Kidney epithelial cell (primary cell): ENCODE measurements at regions not wholly inside any gene's neighbourhood (a gene's known extent, or its start where the extent isn't known, plus 50 kb on each side); places are given as distances from the start of the nearest gene placed in this dataset.

ENCODE experiments used
- DNase-seq: peaks from one replicate; pipeline ENCODE4 v3.0.0-alpha.2; 2010; ENCODE audit warnings: low read depth
- H3K27me3 ChIP-seq: 2 replicates; pipeline ENCODE4 v1.6.0; 2011; ENCODE audit warnings: low read length; ENCODE audit not compliant: control insufficient read depth, insufficient read depth
- H3K36me3 ChIP-seq: 2 replicates; pipeline ENCODE4 v1.5.1; 2011; ENCODE audit warnings: low read length; ENCODE audit not compliant: control insufficient read depth, insufficient read depth
- H3K4me3 ChIP-seq: 2 replicates; pipeline ENCODE4 v1.5.1; 2011; ENCODE audit warnings: low read depth, mild to moderate bottlenecking, control low read depth, low read length
- CTCF ChIP-seq: IDR thresholded peaks from 2 replicates; pipeline ENCODE4 v1.5.1; 2011; ENCODE audit warnings: mild to moderate bottlenecking, moderate library complexity, low read length, control low read depth, inconsistent platforms; ENCODE audit not compliant: insufficient read depth, poor library complexity, severe bottlenecking

- DNase-seq, result no peak
- Histone ChIP-seq H3K27me3 (no peaks in the 10 kb centered on the region), H3K36me3 (no peaks in the 10 kb centered on the region), H3K4me3 (no peak overlapping the region)
- TF ChIP-seq CTCF, result no peak
Observed at GRCh38 chr13:72444999-72445398, 282.4 kb downstream of the MZT1 start.

GRCh38 chr13:72437458-72437857 lies 290.0 kb downstream of the MZT1 start:
- Histone ChIP-seq H3K27me3 (no peaks in the 10 kb centered on the region), H3K4me3 (no peak overlapping the region), H3K36me3 (no peaks in the 10 kb centered on the region)
- peak; percentile 10 for DNase-seq
- no peak for TF ChIP-seq CTCF

GRCh38 chr13:72435251-72435650 lies 292.2 kb downstream of the MZT1 start:
- no peaks in the 10 kb centered on the region for H3K27me3 ChIP-seq
- H3K36me3 ChIP-seq, result no peaks in the 10 kb centered on the region
- DNase-seq, result no peak
- H3K4me3 ChIP-seq, result no peak overlapping the region
- TF ChIP-seq CTCF, result no peak

- Histone ChIP-seq H3K27me3 (no peaks in the 10 kb centered on the region), H3K36me3 (no peaks in the 10 kb centered on the region), H3K4me3 (no peak overlapping the region)
- DNase-seq, result no peak
- no peak for TF ChIP-seq CTCF
Observed at GRCh38 chr13:72431981-72432682, 295.3 kb downstream of the MZT1 start.

- no peak for TF ChIP-seq CTCF
- H3K27me3 ChIP-seq, result no peaks in the 10 kb centered on the region
- no peak for DNase-seq
- no peaks in the 10 kb centered on the region for H3K36me3 ChIP-seq
- H3K4me3 ChIP-seq, result no peak overlapping the region
Observed at GRCh38 chr13:72430923-72431322, 296.5 kb downstream of the MZT1 start.

GRCh38 chr13:72427757-72428528 lies 299.5 kb downstream of the MZT1 start:
- Histone ChIP-seq H3K27me3 (no peaks in the 10 kb centered on the region), H3K4me3 (no peak overlapping the region), H3K36me3 (no peaks in the 10 kb centered on the region)
- TF ChIP-seq CTCF, result no peak
- DNase-seq, result no peak
